CD14-positive monocyte (primary cell): ENCODE measurements at regions not wholly inside any gene's neighbourhood (a gene's known extent, or its start where the extent isn't known, plus 50 kb on each side); places are given as distances from the start of the nearest gene placed in this dataset.

Source experiments
- DNase-seq, 3 donors: peaks; one replicate each; pipeline ENCODE4 v3.0.0-alpha.2; 2011 to 2022
- H2AFZ ChIP-seq: 2 replicates; pipeline ENCODE4 v1.6.0; 2012; ENCODE audit warnings: mild to moderate bottlenecking, low read depth, low read length, inconsistent platforms; ENCODE audit not compliant: insufficient read depth, poor library complexity, severe bottlenecking
- H3K27ac ChIP-seq, 2 donors: 1 replicate in 1 of 2; 2 replicates in 1 of 2; pipeline ENCODE4 v1.5.1; 2012 to 2013; ENCODE audit warnings: low read length in 2 of 2, control low read depth in 1 of 2, inconsistent platforms in 1 of 2, low read depth in 1 of 2, mild to moderate bottlenecking in 1 of 2
- H3K27me3 ChIP-seq, 2 donors: one replicate each; pipeline versions ENCODE4 v1.6.0 to v1.6.1; 2011 to 2013; ENCODE audit warnings: low read length in 2 of 2; ENCODE audit not compliant: control insufficient read depth in 2 of 2, insufficient read depth in 2 of 2
- H3K36me3 ChIP-seq, 2 donors: replicated peaks in 1 of 2; 1 replicate in 1 of 2; 2 replicates in 1 of 2; pipeline versions ENCODE4 v1.5.1 to v1.6.1; 2012 to 2013; ENCODE audit warnings: low read length in 2 of 2, control low read depth in 1 of 2, inconsistent platforms in 1 of 2, mild to moderate bottlenecking in 1 of 2; ENCODE audit not compliant: insufficient read depth in 2 of 2, control insufficient read depth in 1 of 2
- H3K4me1 ChIP-seq, 2 donors: 1 replicate in 1 of 2; 2 replicates in 1 of 2; pipeline versions ENCODE4 v1.5.1 to v1.6.1; 2012 to 2013; ENCODE audit warnings: low read length in 2 of 2, control low read depth in 1 of 2, inconsistent platforms in 1 of 2, mild to moderate bottlenecking in 1 of 2, moderate library complexity in 1 of 2; ENCODE audit not compliant: insufficient read depth in 2 of 2, control insufficient read depth in 1 of 2
- H3K4me2 ChIP-seq: replicated peaks from 2 replicates; pipeline ENCODE3; 2012; ENCODE audit warnings: low read length, moderate library complexity, mild to moderate bottlenecking; ENCODE audit not compliant: poor library complexity, severe bottlenecking; ENCODE audit errors: extremely low read depth
- H3K4me3 ChIP-seq, 3 experiments: fragments of 200-600 bp in 1 of 3; sonication (generic) in 1 of 3; replicated peaks in 1 of 3; 1 replicate in 2 of 3; 2 replicates in 1 of 3; pipeline ENCODE4 v1.5.1; 2011 to 2013; ENCODE audit warnings: low read length in 3 of 3, mild to moderate bottlenecking in 3 of 3, control low read depth in 2 of 3, low read depth in 2 of 3, inconsistent platforms in 1 of 3, moderate library complexity in 1 of 3
- H3K79me2 ChIP-seq: 2 replicates; pipeline ENCODE4 v1.6.0; 2012; ENCODE audit warnings: mild to moderate bottlenecking, control low read depth, inconsistent platforms, low read length, moderate library complexity; ENCODE audit not compliant: insufficient read depth
- H3K9ac ChIP-seq: 2 replicates; pipeline ENCODE4 v1.6.0; 2017; ENCODE audit warnings: low read length, mild to moderate bottlenecking; ENCODE audit not compliant: insufficient read depth, poor library complexity, severe bottlenecking
- H3K9me3 ChIP-seq, 2 donors: replicated peaks in 1 of 2; 1 replicate in 1 of 2; 2 replicates in 1 of 2; pipeline versions ENCODE4 v1.5.1 to v1.6.1; 2012 to 2013; ENCODE audit warnings: low read length in 2 of 2, control low read depth in 1 of 2; ENCODE audit not compliant: control insufficient read depth in 1 of 2, insufficient read depth in 1 of 2
- H4K20me1 ChIP-seq: 2 replicates; pipeline ENCODE4 v1.6.0; 2012; ENCODE audit warnings: mild to moderate bottlenecking, low read length, control low read depth, moderate library complexity; ENCODE audit not compliant: insufficient read depth
- H3K27ac Mint-ChIP-seq, 7 donors: one replicate each; pipeline ENCODE4 v1.8.0; 2020; ENCODE audit warnings: mild to moderate bottlenecking in 7 of 7, mixed read lengths in 7 of 7, moderate library complexity in 6 of 7, inconsistent platforms in 2 of 7
- H3K27me3 Mint-ChIP-seq, 3 donors: one replicate each; pipeline ENCODE4 v1.8.0; 2021 to 2022; ENCODE audit warnings: low read depth in 3 of 3, mild to moderate bottlenecking in 3 of 3, mixed read lengths in 3 of 3, moderate library complexity in 3 of 3, inconsistent platforms in 1 of 3
- H3K36me3 Mint-ChIP-seq, 2 donors: one replicate each; pipeline ENCODE4 v1.8.0; 2020; ENCODE audit warnings: mixed read lengths in 2 of 2, inconsistent platforms in 1 of 2, mild to moderate bottlenecking in 1 of 2
- H3K4me1 Mint-ChIP-seq: one replicate; pipeline ENCODE4 v1.8.0; 2020; ENCODE audit warnings: mild to moderate bottlenecking, mixed read lengths
- H3K4me3 Mint-ChIP-seq, 2 donors: one replicate each; pipeline ENCODE4 v1.8.0; 2020; ENCODE audit warnings: mild to moderate bottlenecking in 2 of 2, mixed read lengths in 2 of 2, moderate library complexity in 1 of 2
- H3K9me3 Mint-ChIP-seq, 7 donors: one replicate each; pipeline ENCODE4 v1.8.0; 2020 to 2022; ENCODE audit warnings: mixed read lengths in 7 of 7, mild to moderate bottlenecking in 6 of 7, moderate library complexity in 6 of 7, inconsistent platforms in 2 of 7
- CTCF ChIP-seq: fragments of 200-600 bp; IDR thresholded peaks from one replicate; pipeline ENCODE4 v1.8.0; 2022; ENCODE audit warnings: antibody characterized with exemption, mild to moderate bottlenecking
- WGBS: methylation state at CpG from one replicate; pipeline ENCODE4 v1.1.5; 2013; ENCODE audit warnings: missing lambda C conversion rate; ENCODE audit not compliant: insufficient coverage; 5-methylcytosine and 5-hydroxymethylcytosine counted together
- intact Hi-C, 2 donors: fragments of 100-400 bp; cut with micrococcal nuclease; formaldehyde crosslinking; loops; one replicate each; pipeline versions ENCODE4 v1.15.0 to v1.15.1; 2023

DNA sequence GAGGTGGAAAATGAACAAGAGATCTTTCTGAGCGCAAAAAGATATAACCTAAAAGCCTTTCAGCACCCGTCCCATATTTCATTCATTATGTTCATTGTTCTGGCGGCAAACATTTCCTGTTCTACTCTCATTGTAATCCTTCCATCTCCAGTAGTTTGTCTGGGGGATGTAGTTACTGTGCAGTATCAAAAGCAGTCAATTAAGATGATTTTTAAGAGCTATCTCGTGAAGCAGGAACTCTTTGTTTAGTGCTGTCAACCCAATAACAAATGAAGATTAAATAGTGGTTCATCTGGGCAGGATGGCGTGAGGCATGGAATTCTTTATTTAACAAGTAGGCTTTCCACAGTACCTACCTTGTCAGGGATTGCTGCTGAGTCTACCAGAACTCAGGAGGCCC is 876.7 kb downstream of the HACE1 start:
- peaks cover 0 to 2% (median 0%) of the 10 kb centered on the region in 3 donors for H3K27me3 Mint-ChIP-seq
- H3K4me1 Mint-ChIP-seq = no peaks in the 10 kb centered on the region
- no peaks in the 10 kb centered on the region for H3K36me3 Mint-ChIP-seq
- WGBS = 80% methylated on average over 1 of the region's 5 CpGs
- no peaks in the 10 kb centered on the region for H3K9me3 Mint-ChIP-seq
- H3K4me3 Mint-ChIP-seq = no peak overlapping the region
- H4K20me1 ChIP-seq = no peaks in the 10 kb centered on the region
- H3K4me3 ChIP-seq = no peak overlapping the region
- H3K9ac ChIP-seq = no peak overlapping the region
- no peak overlapping the region for H3K4me2 ChIP-seq
- H2AFZ ChIP-seq = no peak overlapping the region
- no peaks in the 10 kb centered on the region for H3K27me3 ChIP-seq
- TF ChIP-seq CTCF = no peak
- no peaks in the 10 kb centered on the region for H3K9me3 ChIP-seq
- H3K36me3 ChIP-seq = no peaks in the 10 kb centered on the region
- no peak overlapping the region for H3K27ac ChIP-seq
- no peak overlapping the region for H3K27ac Mint-ChIP-seq
- no peak for DNase-seq
- intact Hi-C loops = no loop called here
- no peaks in the 10 kb centered on the region for H3K79me2 ChIP-seq
- no peaks in the 10 kb centered on the region for H3K4me1 ChIP-seq

DNA sequence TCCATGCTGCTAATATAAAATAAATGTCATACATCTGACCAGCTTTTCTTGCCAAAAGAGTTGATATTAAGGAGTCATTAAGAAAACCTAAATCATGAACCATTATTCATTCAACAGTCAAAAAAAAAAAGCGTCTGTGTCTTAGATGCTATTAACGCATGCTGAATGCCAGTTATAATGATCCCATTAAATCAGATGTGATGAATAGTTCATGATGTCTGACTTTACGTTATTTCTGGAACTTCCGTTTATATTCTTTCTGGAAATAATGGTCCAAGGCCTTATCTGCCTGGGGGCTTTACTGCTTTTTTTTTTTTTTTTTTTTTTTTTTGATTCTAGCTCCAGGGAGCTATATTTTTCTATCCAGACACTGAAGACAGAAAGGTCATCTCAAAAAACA is 877.1 kb downstream of the HACE1 start:
- H3K4me1 Mint-ChIP-seq = no peaks in the 10 kb centered on the region
- Histone ChIP-seq H3K27me3 (no peaks in the 10 kb centered on the region), H3K4me3 (no peak overlapping the region), H3K9me3 (no peaks in the 10 kb centered on the region), H4K20me1 (no peaks in the 10 kb centered on the region), H3K9ac (no peak overlapping the region), H3K4me2 (no peak overlapping the region), H3K27ac (no peak overlapping the region), H3K79me2 (no peaks in the 10 kb centered on the region), H3K36me3 (no peaks in the 10 kb centered on the region), H3K4me1 (no peaks in the 10 kb centered on the region), H2AFZ (no peak overlapping the region)
- no peaks in the 10 kb centered on the region for H3K36me3 Mint-ChIP-seq
- TF ChIP-seq CTCF = no peak
- intact Hi-C loops = no loop called here
- peaks cover 0 to 2% (median 0%) of the 10 kb centered on the region in 3 donors for H3K27me3 Mint-ChIP-seq
- whole genome bisulfite sequencing = no CpG with 5 or more reads among the region's 4 CpGs
- H3K27ac Mint-ChIP-seq = no peak overlapping the region
- no peak overlapping the region for H3K4me3 Mint-ChIP-seq
- DNase-seq = no peak
- H3K9me3 Mint-ChIP-seq = no peaks in the 10 kb centered on the region
